ENCODE measurements at regions not wholly inside any gene's neighbourhood (a gene's known extent, or its start where the extent isn't known, plus 50 kb on each side); places are given as distances from the start of the nearest gene placed in this dataset.

DNA sequence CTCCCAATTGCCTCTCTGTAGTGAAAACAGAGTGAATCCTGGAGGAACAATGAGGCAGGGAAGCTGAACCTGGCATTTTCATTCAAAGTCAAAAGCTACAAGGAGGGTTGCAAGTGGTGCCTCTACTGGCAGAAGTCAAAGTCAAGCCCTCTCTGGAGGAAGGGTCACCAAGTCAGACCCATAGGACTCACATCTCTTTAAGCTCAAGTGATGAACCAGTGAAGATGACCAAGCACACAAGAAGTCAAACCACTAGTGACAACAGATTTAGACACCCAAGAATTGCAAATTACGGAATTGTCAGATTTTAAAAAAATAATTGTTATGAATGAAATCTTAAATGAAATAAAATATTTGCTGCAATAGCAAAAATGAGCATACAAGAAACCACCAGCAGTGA lies 81.1 kb upstream of the ATP1B1 start:
- no peak for DNase-seq (ENCODE audit: extremely low read depth, low read depth)
- TF ChIP-seq CTCF (IDR thresholded peaks at IDR 0.05; ENCODE audit: low read depth, low read length): no peak

DNA sequence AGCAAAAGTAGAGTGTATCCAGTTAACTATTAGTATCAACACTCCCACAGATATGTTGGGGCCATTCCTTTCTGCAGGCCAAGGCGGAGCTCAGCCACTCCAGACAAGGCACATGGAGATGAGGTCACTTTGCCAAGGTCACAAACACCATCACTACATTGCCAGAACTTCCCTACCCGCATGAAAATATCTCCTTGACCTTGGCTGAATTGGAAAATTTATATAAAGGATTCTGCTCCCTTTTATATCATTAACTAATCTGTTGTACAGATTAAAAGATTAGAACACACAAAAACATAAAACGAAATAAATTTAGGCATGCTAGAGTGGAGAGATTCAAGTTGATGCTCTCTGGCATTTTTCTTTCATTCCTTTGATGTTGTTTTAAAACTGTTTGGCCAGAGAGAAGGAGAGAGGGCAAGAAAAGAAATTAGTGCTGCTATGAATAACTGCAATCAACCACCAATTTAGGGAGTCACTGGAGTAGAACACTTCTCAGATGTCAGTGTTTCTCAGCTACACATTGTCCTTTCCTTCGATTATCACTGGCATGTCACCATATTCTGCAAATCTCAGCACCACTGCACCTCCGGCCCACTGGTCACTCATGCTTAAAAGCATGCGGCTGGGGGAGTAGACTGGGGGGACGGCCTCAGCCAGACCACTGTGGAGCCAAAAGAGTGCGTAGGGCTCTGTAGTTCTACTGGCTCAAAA lies 78.7 kb upstream of the ATP1B1 start:
- DNase-seq (ENCODE audit: extremely low read depth, low read depth): no peak
- no peak for TF ChIP-seq CTCF (IDR thresholded peaks at IDR 0.05; ENCODE audit: low read depth, low read length)

GRCh38 chr1:169031566-169032224 lies 74.8 kb upstream of the ATP1B1 start:
- no peak for DNase-seq (ENCODE audit: extremely low read depth, low read depth)

GRCh38 chr1:169041366-169041765 lies 65.1 kb upstream of the ATP1B1 start:
- TF ChIP-seq CTCF (IDR thresholded peaks at IDR 0.05; ENCODE audit: low read depth, low read length): no peak
- no peak for DNase-seq (ENCODE audit: extremely low read depth, low read depth)

More at GRCh38 chr1:169031566-169032224, 74.8 kb upstream of the ATP1B1 start:
- no peak for TF ChIP-seq CTCF (IDR thresholded peaks at IDR 0.05; ENCODE audit: low read depth, low read length)

DNA sequence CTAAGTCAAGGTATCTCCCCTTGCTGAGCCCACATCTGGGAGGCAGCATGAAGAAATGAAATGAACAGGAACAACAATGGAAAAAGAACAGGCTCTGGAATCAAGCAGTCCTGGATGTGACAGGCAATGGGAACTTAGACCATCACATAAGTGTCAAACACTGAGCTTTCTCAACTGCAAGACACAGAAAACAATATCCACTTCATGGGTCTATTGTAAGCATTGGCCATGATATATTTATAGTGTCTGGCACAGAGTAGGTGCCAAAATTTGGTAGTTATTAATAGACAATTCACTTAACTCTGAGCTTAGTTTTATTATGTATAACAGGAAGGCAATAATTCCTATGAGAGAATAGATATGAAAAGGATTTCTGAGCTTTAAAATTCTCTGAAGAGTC lies 64.1 kb upstream of the ATP1B1 start:
- DNase-seq (ENCODE audit: extremely low read depth, low read depth): no peak
- no peak for TF ChIP-seq CTCF (IDR thresholded peaks at IDR 0.05; ENCODE audit: low read depth, low read length)

- no peak for TF ChIP-seq CTCF (IDR thresholded peaks at IDR 0.05; ENCODE audit: low read depth, low read length)
- DNase-seq (ENCODE audit: extremely low read depth, low read depth): no peak
Measured at GRCh38 chr1:169043823-169044222, 62.7 kb upstream of the ATP1B1 start.

DNA sequence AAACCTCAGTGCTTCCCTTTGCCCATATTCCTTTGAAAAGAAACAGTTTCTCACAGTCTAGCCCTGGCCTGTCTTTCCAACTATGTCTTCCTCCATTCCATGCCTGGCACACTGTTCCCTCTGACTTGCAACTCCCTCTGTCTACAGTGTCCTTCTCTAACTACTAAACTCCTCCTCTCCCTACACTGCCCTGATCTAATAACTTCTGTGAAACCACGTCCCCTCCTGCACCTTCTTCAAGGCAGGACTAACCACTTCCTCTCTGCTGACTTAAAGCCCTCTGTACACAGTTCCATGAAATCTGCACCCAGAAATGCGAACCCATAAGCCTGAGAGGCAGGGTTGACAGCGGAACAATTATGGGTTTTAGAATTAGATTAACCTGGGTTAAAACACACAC lies 62.2 kb upstream of the ATP1B1 start:
- no peak for TF ChIP-seq CTCF (IDR thresholded peaks at IDR 0.05; ENCODE audit: low read depth, low read length)
- no peak for DNase-seq (ENCODE audit: extremely low read depth, low read depth)

All from AG09319 (cell line).